Ectodermal cell (in vitro differentiated cells): ENCODE measurements at regions not wholly inside any gene's neighbourhood (a gene's known extent, or its start where the extent isn't known, plus 50 kb on each side); places are given as distances from the start of the nearest gene placed in this dataset.
A peak's percentile ranks its signal among the peaks of the same experiment; 100 is the strongest.

ENCODE experiments used
- H3K27ac ChIP-seq: 2 replicates; pipeline ENCODE4 v1.7.0; 2013; ENCODE audit warnings: mild to moderate bottlenecking, low read depth, low read length; ENCODE audit not compliant: insufficient read depth, poor library complexity, severe bottlenecking
- H3K27me3 ChIP-seq: 2 replicates; pipeline ENCODE4 v1.7.0; 2013; ENCODE audit warnings: mild to moderate bottlenecking, low read length; ENCODE audit not compliant: insufficient read depth, control insufficient read depth, poor library complexity, severe bottlenecking
- H3K36me3 ChIP-seq: one replicate; pipeline ENCODE4 v1.7.0; 2013; ENCODE audit warnings: low read length; ENCODE audit not compliant: control insufficient read depth, insufficient read depth
- H3K4me1 ChIP-seq: one replicate; pipeline ENCODE4 v1.7.0; 2013; ENCODE audit warnings: low read length; ENCODE audit not compliant: control insufficient read depth, insufficient read depth
- H3K4me3 ChIP-seq: 2 replicates; pipeline ENCODE4 v1.7.0; 2013; ENCODE audit warnings: low read depth, low read length, control low read depth; ENCODE audit not compliant: insufficient read depth
- H3K9me3 ChIP-seq: 2 replicates; pipeline ENCODE4 v1.7.0; 2013; ENCODE audit warnings: mild to moderate bottlenecking, low read length, moderate library complexity; ENCODE audit not compliant: control insufficient read depth
- whole genome bisulfite sequencing, 2 experiments: methylation state at CpG; one replicate each; pipeline ENCODE4 v1.1.7; 2013; ENCODE audit warnings: missing lambda C conversion rate in 2 of 2; 5-methylcytosine and 5-hydroxymethylcytosine counted together

DNA sequence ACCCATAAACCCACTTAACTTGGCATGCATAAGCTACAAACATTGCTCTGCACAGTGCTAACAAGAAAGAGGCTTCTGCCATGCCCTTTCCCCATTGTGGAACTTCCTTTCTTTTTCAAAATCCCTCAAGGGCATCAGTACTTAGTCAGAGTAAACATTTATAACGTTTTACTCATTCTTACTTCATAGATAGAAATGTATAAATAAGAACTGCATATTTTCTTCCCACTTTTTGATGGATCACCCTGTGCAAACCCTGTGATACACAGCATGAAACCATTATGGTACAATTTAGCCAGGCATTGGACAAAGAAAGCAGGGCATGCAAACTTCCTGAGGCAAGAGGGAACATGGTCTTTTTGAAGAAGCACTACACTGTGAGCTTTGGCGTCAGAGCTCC is 113.8 kb upstream of the FOXG1 start:
- no peaks in the 10 kb centered on the region for H3K36me3 ChIP-seq
- H3K4me1 ChIP-seq, result no peaks in the 10 kb centered on the region
- H3K4me3 ChIP-seq, result no peak overlapping the region
- no peak overlapping the region for H3K27ac ChIP-seq
- 51 to 52% methylated on average over 2 of the region's 2 CpGs for WGBS, 2 experiments
- H3K9me3 ChIP-seq, result no peaks in the 10 kb centered on the region
- no peaks in the 10 kb centered on the region for H3K27me3 ChIP-seq

DNA sequence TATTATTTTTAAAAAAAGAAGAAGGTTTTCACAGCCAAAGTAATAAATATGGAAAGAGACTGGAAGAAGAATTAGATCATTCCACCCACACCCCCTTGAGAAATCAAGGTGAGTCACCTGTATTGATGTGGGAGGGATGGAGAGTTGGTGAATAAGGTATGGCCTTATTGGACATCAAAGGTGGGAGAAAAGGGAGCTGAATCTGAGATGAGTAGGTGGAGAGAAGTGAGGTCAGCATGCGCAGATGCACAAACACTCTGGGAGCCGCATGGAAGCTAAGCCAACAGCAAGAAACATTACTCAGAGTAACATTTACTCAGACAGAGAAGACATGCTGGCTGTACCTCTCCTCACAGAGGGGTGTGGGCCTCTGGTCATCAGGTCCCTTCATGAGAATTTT is 113.1 kb upstream of the FOXG1 start:
- 90 to 100% methylated on average over 2 of the region's 2 CpGs for WGBS, 2 experiments
- Histone ChIP-seq H3K36me3 (no peaks in the 10 kb centered on the region), H3K27ac (no peak overlapping the region)

DNA sequence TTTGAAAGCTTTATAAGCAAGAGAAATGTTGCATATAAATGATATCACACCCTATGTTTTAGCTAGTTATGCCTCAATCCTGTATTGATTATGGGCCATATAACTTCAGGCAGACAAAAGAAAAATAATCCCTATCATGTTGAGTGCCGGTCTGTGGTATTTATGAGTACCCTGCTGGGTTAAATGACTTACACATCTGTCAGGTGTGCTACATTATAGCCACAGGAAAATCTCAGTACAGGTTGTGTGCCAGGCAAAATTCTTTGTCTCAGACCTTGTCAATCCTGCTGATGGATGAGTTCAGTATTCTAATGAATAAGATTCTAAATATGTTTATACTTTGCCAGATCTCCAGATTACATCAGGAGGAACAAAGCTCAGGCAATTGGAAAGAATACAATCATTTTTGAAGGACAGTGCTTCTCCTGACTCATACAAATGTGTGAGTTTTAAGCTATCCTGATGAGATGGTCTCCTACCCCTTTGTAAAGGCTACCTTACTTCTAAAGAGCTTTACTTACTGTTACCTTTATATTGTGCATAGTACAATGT is 109.8 kb upstream of the FOXG1 start:
- Histone ChIP-seq H3K27ac (no peak overlapping the region), H3K9me3 (no peaks in the 10 kb centered on the region), H3K36me3 (no peaks in the 10 kb centered on the region), H3K4me1 (peaks cover 5% of the 10 kb centered on the region), H3K27me3 (no peaks in the 10 kb centered on the region), H3K4me3 (no peak overlapping the region)
- 100% methylated on average over 1 of the region's 1 CpG for WGBS, 2 experiments

More for the DNA sequence above, 113.1 kb upstream of the FOXG1 start:
- H3K4me3 ChIP-seq, result no peak overlapping the region
- H3K4me1 ChIP-seq, result no peaks in the 10 kb centered on the region
- no peaks in the 10 kb centered on the region for H3K27me3 ChIP-seq
- H3K9me3 ChIP-seq, result no peaks in the 10 kb centered on the region

DNA sequence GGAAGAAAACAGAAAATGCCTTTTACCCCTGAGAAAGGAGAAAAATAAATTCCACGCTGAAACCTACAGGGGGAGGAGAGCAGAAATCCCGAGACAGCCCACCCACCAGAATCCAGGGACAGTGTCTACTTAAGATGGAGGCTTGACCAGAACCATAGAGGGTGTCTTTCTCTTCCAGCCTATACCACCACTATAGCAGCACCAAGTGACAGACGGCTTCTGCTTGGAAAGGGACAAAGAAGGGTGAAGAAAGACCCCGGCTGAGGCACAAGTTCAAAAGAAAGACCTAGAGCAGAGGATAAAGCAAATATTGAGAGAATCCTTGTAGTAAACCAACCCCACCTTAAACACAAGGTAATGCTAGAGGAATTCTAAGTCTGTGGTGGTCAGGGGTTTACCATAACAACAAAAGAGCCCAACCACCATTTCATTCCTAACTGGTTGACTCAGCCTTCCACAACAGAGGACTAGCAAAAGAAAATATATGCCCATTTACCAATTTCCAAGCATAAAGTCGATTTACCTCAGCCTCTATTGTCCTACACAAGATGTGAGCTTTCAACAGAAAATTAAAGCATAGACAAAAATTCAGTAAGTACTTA is 105.3 kb upstream of the FOXG1 start:
- 10 to 21% methylated on average over 3 to 5 of the region's 5 CpGs for WGBS, 2 experiments

DNA sequence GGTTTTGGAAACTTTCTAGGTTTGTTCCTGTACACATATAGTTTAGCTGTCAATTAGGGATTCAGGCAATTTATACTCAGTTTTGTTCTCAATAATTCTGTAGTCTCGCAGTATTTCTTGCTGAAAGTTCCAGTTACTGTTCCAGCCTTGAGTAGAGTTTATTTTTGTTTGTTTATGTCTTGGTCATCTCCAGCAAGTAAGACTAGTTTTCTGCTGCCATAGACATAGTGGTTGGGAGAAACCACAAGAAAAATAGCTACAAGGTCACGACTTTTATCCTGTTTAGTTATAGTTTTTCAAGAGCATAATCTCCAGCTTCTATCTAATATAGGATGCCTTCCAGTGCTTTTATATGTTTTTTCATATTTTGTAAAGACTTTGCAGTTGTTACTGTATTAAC is 99.6 kb upstream of the FOXG1 start:
- Histone ChIP-seq H3K9me3 (no peaks in the 10 kb centered on the region), H3K36me3 (no peaks in the 10 kb centered on the region), H3K27ac (no peak overlapping the region), H3K4me3 (no peak overlapping the region), H3K27me3 (no peaks in the 10 kb centered on the region), H3K4me1 (no peaks in the 10 kb centered on the region)
- 84 to 96% methylated on average over 2 of the region's 2 CpGs for WGBS, 2 experiments

More for the DNA sequence above, 105.3 kb upstream of the FOXG1 start:
- Histone ChIP-seq H3K36me3 (no peaks in the 10 kb centered on the region), H3K4me1 (peaks cover 5% of the 10 kb centered on the region), H3K9me3 (no peaks in the 10 kb centered on the region), H3K27ac (peak overlapping the region; percentile 52), H3K4me3 (no peak overlapping the region), H3K27me3 (no peaks in the 10 kb centered on the region)

DNA sequence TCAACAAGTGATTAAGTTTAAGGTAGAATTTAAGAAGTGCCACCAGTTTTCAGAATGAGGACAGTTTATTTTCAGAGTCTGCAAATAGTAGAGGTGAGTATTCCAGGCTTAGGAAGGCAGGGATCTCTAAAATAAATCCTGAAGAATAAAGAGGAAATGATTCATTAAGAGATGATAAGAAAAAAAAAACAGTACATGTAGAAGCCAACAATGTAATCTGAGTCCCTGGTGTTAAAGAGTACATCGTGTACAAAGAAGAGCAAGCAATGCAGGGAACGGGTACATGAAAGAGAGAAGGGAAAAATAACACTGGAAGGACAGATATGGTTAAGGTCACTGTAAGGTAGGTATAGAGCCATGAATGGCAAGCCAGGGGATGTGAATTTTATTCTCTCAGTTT is 95.2 kb upstream of the FOXG1 start:
- Histone ChIP-seq H3K27me3 (no peaks in the 10 kb centered on the region), H3K27ac (no peak overlapping the region), H3K4me1 (no peaks in the 10 kb centered on the region), H3K36me3 (no peaks in the 10 kb centered on the region), H3K9me3 (no peaks in the 10 kb centered on the region), H3K4me3 (no peak overlapping the region)
- WGBS, 2 experiments, result 79 to 86% methylated on average over 2 of the region's 2 CpGs

DNA sequence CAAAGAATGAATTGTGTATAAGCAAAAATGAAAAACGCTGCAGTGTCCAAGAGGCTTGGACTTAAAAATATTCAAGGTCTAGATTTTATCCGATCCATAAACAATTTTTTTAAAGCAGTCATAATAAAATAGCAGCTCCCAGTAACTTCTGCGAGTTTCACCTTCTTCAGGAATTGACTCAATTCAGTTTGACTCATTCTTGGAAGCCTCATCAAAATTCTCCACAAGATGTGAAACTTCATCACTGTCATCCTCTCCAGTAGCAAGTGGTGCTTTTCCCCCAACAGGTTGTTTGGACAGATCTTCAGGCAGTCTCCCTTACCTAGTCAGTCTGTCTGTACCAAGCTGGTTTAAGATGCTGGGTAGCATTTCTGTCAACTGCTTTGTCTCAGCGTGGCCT is 93.5 kb upstream of the FOXG1 start:
- no peaks in the 10 kb centered on the region for H3K36me3 ChIP-seq
- no peaks in the 10 kb centered on the region for H3K27me3 ChIP-seq
- 91 to 95% methylated on average over 4 of the region's 4 CpGs for WGBS, 2 experiments
- no peaks in the 10 kb centered on the region for H3K4me1 ChIP-seq
- no peak overlapping the region for H3K4me3 ChIP-seq
- H3K27ac ChIP-seq, result no peak overlapping the region
- H3K9me3 ChIP-seq, result no peaks in the 10 kb centered on the region

DNA sequence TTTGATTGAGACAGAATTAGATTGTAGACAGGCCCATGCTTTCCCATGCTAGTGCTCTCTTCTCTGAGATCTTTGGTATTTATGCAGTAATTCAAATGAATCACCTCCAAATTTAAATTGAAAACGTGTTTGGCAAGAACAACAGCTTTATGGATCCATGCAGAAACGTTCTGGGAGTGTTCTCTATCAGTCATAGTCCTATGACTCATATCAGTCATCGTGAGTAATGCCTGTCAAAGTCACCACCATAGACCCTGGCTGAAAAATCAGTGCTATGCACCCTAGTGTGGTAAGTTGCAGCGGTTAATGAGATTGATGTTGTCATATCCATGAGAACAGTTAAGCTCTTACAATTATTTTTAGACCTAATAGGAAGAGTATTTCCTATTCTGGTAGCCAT is 90.1 kb upstream of the FOXG1 start:
- WGBS, 2 experiments, result 44 to 66% methylated on average over 3 to 4 of the region's 4 CpGs
- no peaks in the 10 kb centered on the region for H3K27me3 ChIP-seq

DNA sequence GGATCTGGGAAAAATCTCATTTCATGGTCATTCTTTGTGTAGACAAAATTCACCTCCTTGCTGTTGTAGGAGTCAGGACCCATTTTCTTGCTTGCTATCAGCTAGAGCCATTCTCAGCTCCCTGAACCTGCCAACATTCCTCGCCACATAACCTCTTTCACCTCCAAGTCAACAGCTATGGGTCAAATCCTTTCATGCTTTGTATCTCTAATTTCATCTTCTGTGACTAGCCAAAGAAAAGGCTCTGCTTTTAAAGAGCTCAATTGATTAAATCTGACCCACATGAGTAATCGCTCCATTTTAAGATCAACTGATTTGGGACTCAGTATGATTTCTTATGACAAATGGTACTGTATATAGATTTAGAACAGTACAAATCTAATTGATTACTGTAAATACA is 89.2 kb upstream of the FOXG1 start:
- H3K27me3 ChIP-seq, result no peaks in the 10 kb centered on the region
- no peak overlapping the region for H3K27ac ChIP-seq

More for the DNA sequence above, 90.1 kb upstream of the FOXG1 start:
- Histone ChIP-seq H3K4me1 (no peaks in the 10 kb centered on the region), H3K9me3 (no peaks in the 10 kb centered on the region), H3K27ac (no peak overlapping the region), H3K36me3 (no peaks in the 10 kb centered on the region), H3K4me3 (no peak overlapping the region)

DNA sequence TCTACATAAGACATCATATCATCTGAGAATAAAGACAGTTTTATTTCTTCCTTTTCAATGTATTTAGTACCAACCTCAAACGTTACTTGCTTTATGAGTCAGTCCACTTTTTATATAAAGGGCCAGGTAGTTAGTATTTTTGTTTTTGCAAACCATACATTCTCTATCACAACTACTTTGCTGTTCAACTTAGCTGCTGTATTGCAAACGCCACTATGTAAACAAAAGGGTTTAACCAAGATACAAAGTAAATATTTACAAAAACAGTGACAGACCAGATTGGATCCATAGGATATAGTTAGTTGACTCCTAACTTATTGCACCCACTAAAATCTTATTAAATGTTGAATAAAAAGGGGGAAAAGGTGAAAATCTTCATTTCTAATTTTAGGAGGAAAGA is 87.7 kb upstream of the FOXG1 start:
- H3K27ac ChIP-seq, result no peak overlapping the region
- no peaks in the 10 kb centered on the region for H3K4me1 ChIP-seq
- 71 to 100% methylated on average over 1 of the region's 2 CpGs for WGBS, 2 experiments

More for the DNA sequence above, 89.2 kb upstream of the FOXG1 start:
- Histone ChIP-seq H3K4me3 (no peak overlapping the region), H3K4me1 (no peaks in the 10 kb centered on the region), H3K9me3 (no peaks in the 10 kb centered on the region), H3K36me3 (no peaks in the 10 kb centered on the region)
- WGBS, 2 experiments, result 96 to 97% methylated on average over 2 of the region's 2 CpGs

More for the DNA sequence above, 87.7 kb upstream of the FOXG1 start:
- H3K27me3 ChIP-seq, result no peaks in the 10 kb centered on the region
- H3K4me3 ChIP-seq, result no peak overlapping the region
- no peaks in the 10 kb centered on the region for H3K36me3 ChIP-seq
- H3K9me3 ChIP-seq, result no peaks in the 10 kb centered on the region
